ENCODE measurements at regions not wholly inside any gene's neighbourhood (a gene's known extent, or its start where the extent isn't known, plus 50 kb on each side); places are given as distances from the start of the nearest gene placed in this dataset.

- H3K27me3 ChIP-seq = no peaks in the 10 kb centered on the region
- H3K4me1 ChIP-seq = no peaks in the 10 kb centered on the region
- intact Hi-C loops (cut with DNase I) = no loop called here
- H3K4me3 ChIP-seq = no peak overlapping the region
- WGBS (ENCODE audit: insufficient coverage, low coverage, low lambda C conversion rate, missing lambda C conversion rate) = 28% methylated on average over 1 of the region's 1 CpG
- TF ChIP-seq POLR2A (IDR thresholded peaks at IDR 0.05) = no peak
- DNase-seq (no peak), ATAC-seq (no peak)
- H3K27ac ChIP-seq = no peak overlapping the region
- no peaks in the 10 kb centered on the region for H3K9me3 ChIP-seq
- H3K36me3 ChIP-seq = no peaks in the 10 kb centered on the region
Observed at GRCh38 chr1:191970116-191970515, 188.1 kb upstream of the RGS18 start.

GRCh38 chr1:191971447-191971846, 186.8 kb upstream of the RGS18 start:
- Histone ChIP-seq H3K9me3 (no peaks in the 10 kb centered on the region), H3K4me1 (no peaks in the 10 kb centered on the region), H3K36me3 (no peaks in the 10 kb centered on the region), H3K27ac (no peak overlapping the region), H3K27me3 (no peaks in the 10 kb centered on the region), H3K4me3 (no peak overlapping the region)
- ATAC-seq (no peak), DNase-seq (no peak)
- 72% methylated on average over 3 of the region's 3 CpGs for WGBS (ENCODE audit: insufficient coverage, low coverage, low lambda C conversion rate, missing lambda C conversion rate)
- TF ChIP-seq POLR2A (IDR thresholded peaks at IDR 0.05) (no peak), CTCF (IDR thresholded peaks at IDR 0.05) (no peak)
- intact Hi-C loops (cut with DNase I) = no loop called here

- Histone ChIP-seq H3K9me3 (no peaks in the 10 kb centered on the region), H3K4me3 (no peak overlapping the region), H3K27ac (no peak overlapping the region), H3K36me3 (no peaks in the 10 kb centered on the region), H3K27me3 (no peaks in the 10 kb centered on the region), H3K4me1 (no peaks in the 10 kb centered on the region)
- WGBS (ENCODE audit: insufficient coverage, low coverage, low lambda C conversion rate, missing lambda C conversion rate) = 38% methylated on average over 1 of the region's 2 CpGs
- DNase-seq = no peak
- ATAC-seq = no peak
- intact Hi-C loops (cut with DNase I) = no loop called here
- no peak for TF ChIP-seq CTCF (IDR thresholded peaks at IDR 0.05)
- TF ChIP-seq POLR2A (IDR thresholded peaks at IDR 0.05) = no peak
Observed at GRCh38 chr1:191974004-191974403, 184.3 kb upstream of the RGS18 start.

GRCh38 chr1:191977874-191978506, 180.3 kb upstream of the RGS18 start:
- intact Hi-C loops (cut with DNase I) = no loop called here
- WGBS (ENCODE audit: insufficient coverage, low coverage, low lambda C conversion rate, missing lambda C conversion rate) = 62% methylated on average over 1 of the region's 1 CpG
- ATAC-seq (no peak), DNase-seq (no peak)
- no peaks in the 10 kb centered on the region for H3K9me3 ChIP-seq
- H3K27ac ChIP-seq = no peak overlapping the region
- H3K4me3 ChIP-seq = no peak overlapping the region
- TF ChIP-seq POLR2A (IDR thresholded peaks at IDR 0.05) (no peak), CTCF (IDR thresholded peaks at IDR 0.05) (no peak)
- no peaks in the 10 kb centered on the region for H3K4me1 ChIP-seq
- H3K27me3 ChIP-seq = no peaks in the 10 kb centered on the region
- no peaks in the 10 kb centered on the region for H3K36me3 ChIP-seq

GRCh38 chr1:191984856-191985255, 173.4 kb upstream of the RGS18 start:
- no peaks in the 10 kb centered on the region for H3K4me1 ChIP-seq
- DNase-seq (no peak), ATAC-seq (no peak)
- no peak overlapping the region for H3K4me3 ChIP-seq
- 52% methylated on average over 6 of the region's 6 CpGs for WGBS (ENCODE audit: insufficient coverage, low coverage, low lambda C conversion rate, missing lambda C conversion rate)
- no peaks in the 10 kb centered on the region for H3K9me3 ChIP-seq
- no peak overlapping the region for H3K27ac ChIP-seq
- intact Hi-C loops (cut with DNase I) = no loop called here
- no peaks in the 10 kb centered on the region for H3K27me3 ChIP-seq
- no peak for TF ChIP-seq POLR2A (IDR thresholded peaks at IDR 0.05)
- no peak for TF ChIP-seq CTCF (IDR thresholded peaks at IDR 0.05)
- H3K36me3 ChIP-seq = no peaks in the 10 kb centered on the region
